Naive thymus-derived CD4-positive, alpha-beta T cell (primary cell): ENCODE measurements at regions not wholly inside any gene's neighbourhood (a gene's known extent, or its start where the extent isn't known, plus 50 kb on each side); places are given as distances from the start of the nearest gene placed in this dataset.

Source experiments
- ATAC-seq: fragments of 150-1000 bp; cut with Tn5 transposase; 2 replicates; pipeline ENCODE4 v1.10.0; 2021; ENCODE audit warnings: mild to moderate bottlenecking, moderate library complexity
- CTCF ChIA-PET: fragments of 350-600 bp; sonication (Branson Sonifier 250); formaldehyde crosslinking; loops from one replicate; lab custom pipeline; 2021; ENCODE audit warnings: antibody characterized with exemption; lab: Charles Lee
- POLR2A ChIA-PET: fragments of 350-600 bp; sonication (Branson Sonifier 250); formaldehyde crosslinking; loops from one replicate; lab custom pipeline; 2021; ENCODE audit warnings: antibody characterized with exemption, inconsistent platforms; lab: Charles Lee
- DNase-seq, 9 donors: peaks; one replicate each; pipeline versions ENCODE4 v3.0.0 to v3.0.0-alpha.2; 2020 to 2022; ENCODE audit warnings: mixed read lengths in 1 of 9
- H3K27ac ChIP-seq: one replicate; pipeline ENCODE4 v1.7.0; 2013; ENCODE audit warnings: mild to moderate bottlenecking, low read depth, low read length, moderate library complexity
- H3K27me3 ChIP-seq, 2 donors: one replicate each; pipeline ENCODE4 v1.7.0; 2013; ENCODE audit warnings: low read length in 2 of 2, mild to moderate bottlenecking in 2 of 2, moderate library complexity in 2 of 2; ENCODE audit not compliant: control insufficient read depth in 2 of 2, insufficient read depth in 2 of 2
- H3K36me3 ChIP-seq, 3 experiments: 1 replicate in 2 of 3; 2 replicates in 1 of 3; pipeline ENCODE4 v1.7.0; 2013; ENCODE audit warnings: low read length in 3 of 3, mild to moderate bottlenecking in 3 of 3, moderate library complexity in 1 of 3; ENCODE audit not compliant: insufficient read depth in 3 of 3, control insufficient read depth in 2 of 3
- H3K4me1 ChIP-seq, 2 donors: one replicate each; pipeline ENCODE4 v1.7.0; 2013; ENCODE audit warnings: low read length in 2 of 2, mild to moderate bottlenecking in 2 of 2, moderate library complexity in 1 of 2; ENCODE audit not compliant: control insufficient read depth in 2 of 2, insufficient read depth in 2 of 2
- H3K4me3 ChIP-seq: 2 replicates; pipeline ENCODE4 v1.7.0; 2013; ENCODE audit warnings: mild to moderate bottlenecking, low read length
- H3K9me3 ChIP-seq, 3 experiments: 1 replicate in 2 of 3; 2 replicates in 1 of 3; pipeline ENCODE4 v1.7.0; 2013; ENCODE audit warnings: low read length in 3 of 3; ENCODE audit not compliant: control insufficient read depth in 2 of 3
- H3K27ac Mint-ChIP-seq, 9 donors: one replicate each; pipeline ENCODE4 v1.8.0; 2020 to 2022; ENCODE audit warnings: mixed read lengths in 9 of 9, mild to moderate bottlenecking in 8 of 9, moderate library complexity in 5 of 9, inconsistent platforms in 2 of 9
- H3K27me3 Mint-ChIP-seq, 5 donors: one replicate each; pipeline ENCODE4 v1.8.0; 2021 to 2022; ENCODE audit warnings: mixed read lengths in 5 of 5, mild to moderate bottlenecking in 1 of 5
- H3K36me3 Mint-ChIP-seq, 5 donors: one replicate each; pipeline ENCODE4 v1.8.0; 2020 to 2022; ENCODE audit warnings: mixed read lengths in 5 of 5, mild to moderate bottlenecking in 3 of 5, inconsistent platforms in 1 of 5
- H3K4me1 Mint-ChIP-seq, 7 donors: one replicate each; pipeline ENCODE4 v1.8.0; 2020 to 2022; ENCODE audit warnings: mixed read lengths in 7 of 7, mild to moderate bottlenecking in 3 of 7, inconsistent platforms in 1 of 7
- H3K4me3 Mint-ChIP-seq, 10 donors: one replicate each; pipeline ENCODE4 v1.8.0; 2020 to 2022; ENCODE audit warnings: mild to moderate bottlenecking in 10 of 10, mixed read lengths in 10 of 10, moderate library complexity in 6 of 10, inconsistent platforms in 2 of 10
- H3K9me3 Mint-ChIP-seq, 11 donors: one replicate each; pipeline ENCODE4 v1.8.0; 2020 to 2022; ENCODE audit warnings: mixed read lengths in 11 of 11, mild to moderate bottlenecking in 4 of 11, inconsistent platforms in 1 of 11, moderate library complexity in 1 of 11
- intact Hi-C, 2 donors: fragments of 100-400 bp; cut with micrococcal nuclease; formaldehyde crosslinking; loops; one replicate each; pipeline ENCODE4 v1.15.1; 2023

- Histone ChIP-seq H3K27me3 (no peaks in the 10 kb centered on the region), H3K4me1 (no peaks in the 10 kb centered on the region), H3K36me3 (no peaks in the 10 kb centered on the region), H3K4me3 (no peak overlapping the region), H3K27ac (no peak overlapping the region), H3K9me3 (no peaks in the 10 kb centered on the region)
- Mint-ChIP-seq H3K4me1 (no peaks in the 10 kb centered on the region), H3K27me3 (peaks cover 9 to 21% (median 16%) of the 10 kb centered on the region in 5 donors), H3K36me3 (peaks cover 0 to 3% (median 0%) of the 10 kb centered on the region in 5 donors), H3K9me3 (peaks cover 0 to 5% (median 0%) of the 10 kb centered on the region in 11 donors), H3K4me3 (no peak overlapping the region), H3K27ac (no peak overlapping the region)
- no peak for ATAC-seq
- ChIA-PET POLR2A (no interaction called here), CTCF (no interaction called here)
- DNase-seq, result no peak
- intact Hi-C loops, result no loop called here
Observed at GRCh38 chr10:32112055-32112454, 55.8 kb upstream of the KIF5B start.

- ATAC-seq, result no peak
- Histone ChIP-seq H3K27me3 (no peaks in the 10 kb centered on the region), H3K36me3 (no peaks in the 10 kb centered on the region), H3K9me3 (no peaks in the 10 kb centered on the region), H3K4me3 (no peak overlapping the region), H3K27ac (no peak overlapping the region), H3K4me1 (no peaks in the 10 kb centered on the region)
- Mint-ChIP-seq H3K9me3 (peaks cover 0 to 5% (median 0%) of the 10 kb centered on the region in 11 donors), H3K36me3 (no peaks in the 10 kb centered on the region), H3K27ac (no peak overlapping the region), H3K4me1 (no peaks in the 10 kb centered on the region), H3K4me3 (no peak overlapping the region), H3K27me3 (peaks cover 8 to 21% (median 11%) of the 10 kb centered on the region in 5 donors)
- CTCF ChIA-PET, result no interaction called here
- no peak for DNase-seq
- POLR2A ChIA-PET, result no interaction called here
- intact Hi-C loops, result no loop called here
Observed at GRCh38 chr10:32111585-32111984, 55.4 kb upstream of the KIF5B start.

- ChIA-PET CTCF (interaction anchor here (0.5 kb wide), 1 partner anchor 173 kb away, joined by 3 read pairs; no protein-coding TSS in a partner anchor), POLR2A (no interaction called here)
- H3K27ac Mint-ChIP-seq, result no peak overlapping the region
Observed at GRCh38 chr10:32110790-32111189, 54.6 kb upstream of the KIF5B start.

GRCh38 chr10:32109603-32110002 is 53.4 kb upstream of the KIF5B start:
- intact Hi-C loops, result no loop called here
- Histone ChIP-seq H3K36me3 (no peaks in the 10 kb centered on the region), H3K27me3 (no peaks in the 10 kb centered on the region), H3K4me3 (no peak overlapping the region), H3K4me1 (no peaks in the 10 kb centered on the region), H3K27ac (no peak overlapping the region), H3K9me3 (no peaks in the 10 kb centered on the region)
- ATAC-seq (no peak), DNase-seq (no peak)
- peaks cover 0 to 13% (median 4%) of the 10 kb centered on the region in 5 donors for H3K27me3 Mint-ChIP-seq
- peaks cover 0 to 2% (median 0%) of the 10 kb centered on the region in 7 donors for H3K4me1 Mint-ChIP-seq
- no peaks in the 10 kb centered on the region for H3K9me3 Mint-ChIP-seq
- H3K27ac Mint-ChIP-seq, result no peak overlapping the region
- ChIA-PET POLR2A (no interaction called here), CTCF (no interaction called here)
- H3K4me3 Mint-ChIP-seq, result no peak overlapping the region
- H3K36me3 Mint-ChIP-seq, result no peaks in the 10 kb centered on the region

More at GRCh38 chr10:32110790-32111189, 54.6 kb upstream of the KIF5B start:
- ATAC-seq, result no peak
- no peaks in the 10 kb centered on the region for H3K27me3 ChIP-seq
- intact Hi-C loops, result no loop called here
- H3K9me3 ChIP-seq, result no peaks in the 10 kb centered on the region
- DNase-seq, result no peak
- H3K4me1 ChIP-seq, result no peaks in the 10 kb centered on the region
- no peak overlapping the region for H3K4me3 ChIP-seq
- no peaks in the 10 kb centered on the region for H3K36me3 ChIP-seq
- H3K4me3 Mint-ChIP-seq, result no peak overlapping the region
- H3K4me1 Mint-ChIP-seq, result no peaks in the 10 kb centered on the region
- no peak overlapping the region for H3K27ac ChIP-seq
- H3K36me3 Mint-ChIP-seq, result no peaks in the 10 kb centered on the region
- peaks cover 0 to 3% (median 0%) of the 10 kb centered on the region in 11 donors for H3K9me3 Mint-ChIP-seq
- peaks cover 3 to 19% (median 4%) of the 10 kb centered on the region in 5 donors for H3K27me3 Mint-ChIP-seq
